DMS 273 (cell line): ENCODE measurements at regions not wholly inside any gene's neighbourhood (a gene's known extent, or its start where the extent isn't known, plus 50 kb on each side); places are given as distances from the start of the nearest gene placed in this dataset.
"Not testable (repeated sequence)": the region's sequence is repeated elsewhere in the genome, so short reads cannot be mapped to it uniquely, and the experiment has no call there.

Source experiments
- DNase-seq: peaks from one replicate; lab custom pipeline; 2025; ENCODE audit not compliant: unreplicated experiment; lab: John Stamatoyannopoulos, UW

DNA sequence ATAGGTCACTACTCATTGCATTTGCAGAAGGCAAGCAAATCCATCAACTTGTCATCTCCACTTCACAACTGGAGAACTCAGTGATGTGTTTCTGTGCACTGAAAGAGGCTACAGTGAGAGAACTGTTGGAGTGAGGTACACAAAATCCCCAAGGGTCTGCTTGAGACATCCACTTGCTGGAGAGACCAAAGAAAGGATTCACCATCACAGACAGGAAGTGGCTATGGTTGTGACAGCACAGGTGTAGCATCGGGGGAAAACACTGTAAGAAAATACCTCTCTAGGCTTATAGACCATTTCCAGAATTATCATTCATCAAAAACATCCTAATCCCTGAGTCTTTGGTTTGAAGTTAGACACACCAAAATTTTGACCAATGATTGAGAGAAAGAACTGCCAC, 201.3 kb upstream of the OR4E1 start:
- DNase-seq: no peak

DNA sequence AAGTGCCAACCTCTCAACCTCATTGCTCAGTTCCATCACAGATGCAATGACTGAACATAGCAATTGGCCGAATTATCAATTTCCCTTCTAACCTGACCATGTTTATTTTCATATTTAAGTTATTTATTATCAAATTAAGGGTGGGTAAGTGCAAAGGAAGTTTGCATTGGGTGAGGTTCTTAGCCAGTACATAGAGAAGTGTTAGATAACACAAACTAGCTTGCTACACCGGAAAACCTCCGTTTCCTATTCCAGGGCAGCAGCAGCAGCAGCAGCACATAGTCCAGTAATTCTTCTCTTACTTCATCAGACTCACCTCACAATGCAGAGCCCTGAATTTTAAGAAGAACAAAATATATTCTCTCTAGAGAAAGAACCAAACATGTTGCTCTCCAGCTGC, 200.5 kb upstream of the OR4E1 start:
- DNase-seq: no peak

DNA sequence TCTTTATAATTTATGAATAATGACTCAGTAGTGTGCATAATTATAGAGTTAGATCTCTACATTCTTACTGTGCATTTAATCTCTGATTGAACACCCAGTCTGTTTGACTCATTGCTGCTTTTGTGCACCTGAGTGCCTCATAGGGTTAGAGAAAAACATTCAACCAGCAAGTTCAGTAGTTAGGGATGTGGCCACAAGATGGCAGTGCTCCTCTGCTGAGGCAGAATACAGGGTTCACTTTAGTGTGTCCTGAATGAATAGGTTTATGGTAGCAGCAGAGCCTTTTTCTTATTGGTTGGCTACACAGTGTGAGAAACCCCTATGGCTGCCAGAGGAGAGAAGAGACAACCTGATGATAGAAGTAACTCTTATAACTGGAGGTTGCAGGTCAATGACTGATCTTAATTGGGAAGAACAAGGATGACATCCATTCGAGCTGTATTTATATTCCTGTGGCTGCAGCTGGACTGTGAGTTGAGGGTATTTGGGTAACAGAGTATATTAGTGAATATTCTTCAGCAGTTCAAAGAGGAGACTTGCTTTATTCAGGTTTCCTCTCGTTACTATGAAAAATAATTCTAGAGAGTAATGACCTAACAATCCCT, 194.9 kb upstream of the OR4E1 start:
- DNase-seq: peak; percentile 59

DNA sequence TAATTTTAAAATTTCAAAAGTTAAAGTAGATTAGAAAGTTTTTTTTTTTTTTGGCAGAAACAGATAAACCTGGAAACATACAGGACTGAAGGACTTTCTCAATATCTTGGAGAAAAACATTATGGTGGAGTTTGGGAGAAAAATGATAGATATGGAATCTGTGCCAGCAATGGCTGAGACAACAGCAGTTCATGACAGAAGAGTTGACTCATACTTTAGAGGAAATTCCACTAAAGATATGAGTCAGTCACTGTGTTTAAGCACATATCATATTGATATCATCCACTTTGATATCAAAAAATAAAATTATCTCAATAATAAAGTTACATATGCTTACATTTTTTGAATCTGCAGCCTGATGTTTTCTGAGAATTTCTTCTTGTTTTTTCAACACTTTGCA, 193.9 kb upstream of the OR4E1 start:
- DNase-seq: no peak

DNA sequence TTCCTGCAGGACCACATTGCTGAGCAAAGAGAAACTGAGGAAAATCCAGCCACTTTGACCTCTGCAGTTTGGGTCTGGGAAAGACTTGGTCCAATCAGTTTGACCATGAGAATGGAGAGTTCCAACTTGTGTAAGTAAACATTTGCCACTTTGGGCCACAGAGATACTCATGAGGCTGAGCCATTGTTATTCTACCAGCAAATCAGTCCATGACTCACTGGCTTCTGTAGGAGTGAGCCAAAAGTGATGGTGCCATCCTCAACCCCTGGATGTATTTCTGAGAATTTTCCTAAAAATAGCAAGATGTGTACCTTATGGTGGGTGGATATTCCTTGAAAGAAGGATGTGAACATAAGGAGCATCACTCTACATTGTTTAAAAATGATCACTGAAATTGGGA, 192.9 kb upstream of the OR4E1 start:
- DNase-seq: no peak

DNA sequence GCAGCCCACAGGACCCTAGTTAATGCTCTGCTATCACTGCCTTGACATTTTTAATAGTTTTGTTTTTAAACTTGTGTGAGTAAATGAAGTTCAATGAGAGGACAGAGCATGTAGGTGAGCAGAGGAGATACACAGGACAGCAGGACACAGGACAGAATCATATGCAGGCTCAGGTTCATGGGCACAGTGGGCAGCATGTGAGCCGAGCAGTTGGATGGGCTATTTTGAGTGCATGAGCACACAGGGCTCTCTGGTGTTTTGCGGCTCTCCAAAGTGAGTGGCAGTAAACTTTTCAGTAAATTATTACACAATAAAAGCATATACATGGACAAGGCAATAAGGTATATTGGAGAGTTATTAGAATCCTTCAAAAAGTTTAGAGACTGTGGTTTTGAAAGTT, 189.7 kb upstream of the OR4E1 start:
- DNase-seq: no peak

DNA sequence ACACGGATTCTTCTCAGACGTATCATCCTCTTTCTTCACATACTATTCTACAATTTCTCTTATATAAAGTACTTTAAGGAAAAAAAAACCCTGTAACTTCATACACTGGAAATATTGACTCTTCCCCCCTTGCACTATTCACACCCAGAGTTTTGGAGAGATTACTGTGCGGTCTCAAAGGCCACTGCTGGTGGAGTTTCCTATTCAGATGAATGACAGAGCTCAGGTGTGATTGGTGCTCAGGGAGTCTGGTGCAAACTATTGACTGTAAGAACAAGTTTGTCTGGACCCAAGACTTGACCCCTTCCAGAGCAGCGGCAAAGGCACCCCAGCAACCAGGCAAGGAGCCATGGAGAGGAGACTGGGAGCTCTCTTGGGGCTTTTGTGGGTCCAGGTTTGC, 187.5 kb upstream of the OR4E1 start:
- no peak for DNase-seq

DNA sequence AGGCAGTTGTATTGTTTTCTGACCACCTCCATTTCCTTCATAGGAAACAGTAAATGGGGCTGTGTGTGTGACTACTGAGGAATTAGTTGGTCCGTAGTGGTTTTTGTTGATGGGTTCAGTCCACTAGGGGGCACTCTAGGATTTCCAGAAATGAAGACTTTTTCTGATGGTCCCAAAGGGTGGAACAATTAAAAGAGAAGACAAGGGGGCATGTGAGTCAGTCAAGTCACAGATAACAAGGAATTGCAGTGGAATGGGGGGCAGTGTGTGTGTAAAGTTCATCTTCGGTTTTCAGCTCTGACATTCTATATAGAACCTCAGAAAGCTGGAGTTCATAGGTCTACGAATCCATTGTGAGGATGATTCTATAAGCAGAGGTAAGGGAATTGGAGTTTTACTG, 186.6 kb upstream of the OR4E1 start:
- DNase-seq: peak; percentile 18

DNA sequence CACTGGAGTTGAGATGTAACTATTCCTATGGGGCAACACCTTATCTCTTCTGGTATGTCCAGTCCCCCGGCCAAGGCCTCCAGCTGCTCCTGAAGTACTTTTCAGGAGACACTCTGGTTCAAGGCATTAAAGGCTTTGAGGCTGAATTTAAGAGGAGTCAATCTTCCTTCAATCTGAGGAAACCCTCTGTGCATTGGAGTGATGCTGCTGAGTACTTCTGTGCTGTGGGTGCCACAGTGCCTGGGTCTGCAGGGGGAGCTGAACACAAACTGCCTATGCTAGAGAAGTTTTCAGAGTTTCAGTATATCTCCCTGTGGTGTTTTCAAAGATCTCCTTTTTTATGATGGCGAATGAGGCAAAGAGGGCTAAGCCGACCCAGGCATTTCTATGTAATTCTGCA, 179.2 kb upstream of the OR4E1 start:
- no peak for DNase-seq

DNA sequence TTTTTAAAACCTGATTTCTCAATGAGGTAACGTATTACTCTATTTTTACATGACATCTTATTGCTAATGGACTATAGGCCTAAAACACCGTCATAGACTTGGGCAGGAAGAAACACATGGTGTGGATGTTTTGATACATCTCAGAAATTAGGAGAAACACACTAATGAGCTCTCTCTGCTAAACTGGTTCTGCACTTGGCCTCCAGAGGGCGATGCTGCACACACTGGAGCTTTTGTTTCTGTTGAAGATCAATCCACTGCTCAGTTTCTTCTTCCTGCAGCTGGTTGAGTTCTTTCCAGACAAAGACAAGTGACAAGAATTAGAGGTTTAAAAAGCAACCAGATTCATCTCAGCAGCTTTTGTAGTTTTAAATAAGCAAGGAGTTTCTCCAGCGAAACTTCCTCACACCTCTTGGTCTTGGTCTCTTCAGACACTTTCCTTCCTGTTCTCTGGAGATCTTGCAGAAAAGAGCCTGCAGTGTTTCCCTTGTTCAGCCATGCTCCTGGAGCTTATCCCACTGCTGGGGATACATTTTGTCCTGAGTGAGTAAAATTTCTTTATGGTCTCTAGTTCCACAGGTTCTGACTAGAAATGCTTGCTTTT, 178.5 kb upstream of the OR4E1 start:
- peak; percentile 49 for DNase-seq

DNA sequence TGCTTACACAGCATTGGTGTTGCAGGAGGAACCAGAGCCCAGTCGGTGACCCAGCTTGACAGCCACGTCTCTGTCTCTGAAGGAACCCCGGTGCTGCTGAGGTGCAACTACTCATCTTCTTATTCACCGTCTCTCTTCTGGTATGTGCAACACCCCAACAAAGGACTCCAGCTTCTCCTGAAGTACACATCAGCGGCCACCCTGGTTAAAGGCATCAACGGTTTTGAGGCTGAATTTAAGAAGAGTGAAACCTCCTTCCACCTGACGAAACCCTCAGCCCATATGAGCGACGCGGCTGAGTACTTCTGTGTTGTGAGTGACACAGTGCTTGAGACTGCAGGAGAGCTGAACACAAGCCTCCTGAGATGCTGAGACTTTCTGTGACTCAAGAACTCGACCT, 173.3 kb upstream of the OR4E1 start:
- not testable (repeated sequence) for DNase-seq

DNA sequence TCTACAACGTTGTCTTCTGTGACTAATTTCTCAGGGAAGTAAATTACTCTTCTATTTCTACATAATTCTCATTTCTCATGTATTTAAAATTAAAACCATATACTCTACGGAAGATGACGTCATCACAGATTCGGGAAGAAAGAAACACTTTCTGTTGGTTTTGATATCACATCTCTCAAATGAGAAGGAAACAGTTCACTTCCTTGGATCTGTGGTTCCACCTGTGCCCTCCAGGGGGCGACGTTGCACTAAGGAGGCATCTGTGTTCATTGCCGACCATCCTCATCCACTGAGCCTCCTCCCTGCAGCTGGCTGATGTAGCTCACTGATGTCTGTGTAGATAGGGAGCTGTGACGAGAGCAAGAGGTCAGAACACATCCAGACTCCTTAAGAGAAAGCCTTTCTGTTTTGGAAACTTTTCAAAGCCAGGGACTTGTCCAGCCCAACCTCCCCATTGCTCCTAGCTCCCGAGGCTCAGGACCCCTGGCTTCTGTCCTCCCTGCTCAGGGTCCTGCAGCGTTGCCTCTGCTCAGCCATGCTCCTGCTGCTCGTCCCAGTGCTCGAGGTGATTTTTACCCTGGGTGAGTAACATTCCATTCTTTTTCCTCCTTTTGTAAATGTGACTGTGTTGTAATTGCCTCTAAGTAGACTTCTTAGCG, 172.7 kb upstream of the OR4E1 start:
- DNase-seq: peak; percentile 52

DNA sequence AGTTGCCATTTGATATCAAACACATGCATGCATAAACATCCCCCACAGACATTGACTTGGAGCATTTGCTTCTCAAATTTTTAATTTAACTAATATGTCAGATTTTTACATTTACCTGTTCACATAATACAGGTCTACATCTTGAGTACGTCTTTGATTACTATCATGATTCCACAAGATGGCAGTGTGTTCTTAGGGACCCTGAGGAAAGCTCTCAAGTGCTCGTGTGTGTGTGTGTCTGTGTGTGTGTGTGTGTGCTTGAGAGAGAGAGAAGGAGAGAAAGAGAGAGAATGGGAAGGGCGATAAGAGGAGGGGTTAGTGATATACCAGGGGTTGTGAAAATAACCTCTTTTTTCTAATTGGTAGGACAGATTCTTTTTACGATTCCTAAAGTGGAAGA, 167.1 kb upstream of the OR4E1 start:
- DNase-seq: no peak

DNA sequence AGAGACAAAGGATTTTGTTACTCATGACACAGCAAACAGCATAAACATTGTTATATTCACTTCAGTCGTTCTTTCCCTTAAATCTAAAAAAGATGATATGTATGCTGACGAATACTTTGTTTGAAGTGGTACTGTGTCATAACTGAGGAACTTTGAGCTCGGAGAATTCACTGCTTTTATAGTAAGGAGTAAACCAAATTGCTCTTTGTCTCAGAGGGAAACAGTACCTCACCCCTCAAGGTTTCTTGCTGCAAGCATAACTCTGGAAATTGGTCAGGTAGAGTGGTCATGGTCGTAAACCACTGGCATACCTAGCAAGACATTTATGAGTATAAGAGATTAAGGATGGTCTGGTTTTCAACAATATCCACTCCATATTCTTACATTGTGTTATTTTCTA, 160.2 kb upstream of the OR4E1 start:
- no peak for DNase-seq

DNA sequence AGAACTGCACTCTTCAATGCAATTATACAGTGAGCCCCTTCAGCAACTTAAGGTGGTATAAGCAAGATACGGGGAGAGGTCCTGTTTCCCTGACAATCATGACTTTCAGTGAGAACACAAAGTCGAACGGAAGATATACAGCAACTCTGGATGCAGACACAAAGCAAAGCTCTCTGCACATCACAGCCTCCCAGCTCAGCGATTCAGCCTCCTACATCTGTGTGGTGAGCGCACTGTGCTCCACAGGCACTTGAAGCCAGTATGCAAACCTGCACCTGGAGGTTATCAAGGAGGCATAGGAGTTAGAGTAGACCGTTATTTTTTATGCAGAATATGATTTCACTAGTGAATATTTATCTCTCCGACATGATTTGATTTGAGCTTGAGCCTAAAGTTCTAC, 152.2 kb upstream of the OR4E1 start:
- no peak for DNase-seq

DNA sequence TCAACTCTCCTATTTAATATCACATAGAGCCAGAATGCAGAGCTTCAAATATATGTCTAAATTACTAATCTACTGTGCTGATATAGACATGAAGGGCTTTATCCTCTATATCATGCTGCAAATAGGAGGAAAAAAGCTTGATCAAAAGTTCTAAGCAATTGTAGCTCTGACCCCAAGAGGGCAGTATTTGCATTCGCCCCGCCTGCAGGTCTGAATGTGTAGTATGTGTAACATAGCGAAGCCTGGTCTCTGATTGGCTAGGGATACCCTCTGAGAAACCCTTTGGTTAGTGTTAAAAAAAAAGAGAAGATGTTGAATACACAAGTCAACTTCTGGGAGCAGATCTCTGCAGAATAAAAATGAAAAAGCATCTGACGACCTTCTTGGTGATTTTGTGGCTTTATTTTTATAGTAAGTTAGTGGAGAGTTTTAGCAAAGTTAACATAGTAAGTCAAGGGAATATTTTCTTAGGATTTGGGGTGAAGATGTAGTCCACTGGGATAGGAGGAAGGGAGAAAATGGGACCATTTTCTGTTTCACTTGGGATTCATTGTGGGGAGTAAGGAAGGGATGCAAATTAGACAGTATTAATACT, 151.6 kb upstream of the OR4E1 start:
- peak; percentile 48 for DNase-seq

DNA sequence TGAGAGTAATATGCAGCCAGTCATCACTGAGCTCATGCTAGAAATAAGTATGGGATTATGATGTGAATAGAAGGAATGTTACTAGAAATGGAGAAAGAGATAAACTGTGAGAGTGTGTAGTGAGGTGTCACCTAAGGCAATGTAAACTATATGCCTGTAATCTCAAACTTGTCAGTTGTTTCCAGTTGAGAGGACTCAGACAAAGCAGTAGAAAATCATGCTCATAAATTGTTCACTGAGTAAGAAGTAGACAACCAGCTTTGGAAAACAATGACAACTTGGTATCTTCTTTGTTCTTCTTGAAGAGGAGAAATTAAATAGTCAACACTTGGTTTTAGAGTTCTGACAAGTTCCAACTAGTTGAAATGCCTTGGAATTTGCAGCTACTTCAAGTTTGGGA, 148.5 kb upstream of the OR4E1 start:
- no peak for DNase-seq

DNA sequence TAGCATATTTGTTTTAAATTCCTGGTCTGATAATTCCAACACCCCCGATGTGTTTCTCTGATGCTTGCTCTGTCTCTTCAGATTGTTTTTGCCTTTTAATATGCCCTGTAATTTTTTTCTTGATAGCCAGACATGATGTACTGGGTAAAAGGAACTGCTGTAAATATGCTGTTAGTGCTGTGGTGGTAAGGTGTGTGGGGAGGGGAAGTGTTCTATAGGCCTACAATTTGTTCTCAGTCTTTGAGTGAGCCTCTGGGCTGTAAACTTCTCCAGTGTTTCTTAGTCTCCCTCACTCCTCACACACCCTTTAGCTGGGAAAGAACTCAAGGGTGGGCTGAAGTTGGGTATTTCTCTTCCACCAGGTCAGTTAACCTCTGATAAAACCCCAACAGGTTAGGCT, 147.0 kb upstream of the OR4E1 start:
- DNase-seq: no peak

DNA sequence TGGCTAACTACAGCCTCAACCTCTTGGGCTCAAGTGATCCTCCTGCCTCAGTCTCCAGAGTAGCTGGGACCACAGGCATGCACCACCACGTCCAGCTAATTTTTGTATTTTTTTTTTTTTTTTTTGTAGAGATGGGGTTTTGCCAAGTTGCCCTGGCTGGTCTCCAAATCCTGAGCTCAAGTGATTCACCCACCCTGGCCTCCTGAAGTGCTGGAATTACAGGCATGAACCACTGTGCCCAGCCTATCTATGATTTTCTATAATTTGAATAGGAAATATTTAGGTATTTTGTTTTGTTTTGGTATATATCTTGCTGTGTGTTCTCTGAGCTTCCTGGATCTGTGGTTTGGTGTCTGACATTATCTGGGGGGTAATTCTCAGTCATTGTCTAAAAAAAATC, 146.3 kb upstream of the OR4E1 start:
- DNase-seq: not testable (repeated sequence)

DNA sequence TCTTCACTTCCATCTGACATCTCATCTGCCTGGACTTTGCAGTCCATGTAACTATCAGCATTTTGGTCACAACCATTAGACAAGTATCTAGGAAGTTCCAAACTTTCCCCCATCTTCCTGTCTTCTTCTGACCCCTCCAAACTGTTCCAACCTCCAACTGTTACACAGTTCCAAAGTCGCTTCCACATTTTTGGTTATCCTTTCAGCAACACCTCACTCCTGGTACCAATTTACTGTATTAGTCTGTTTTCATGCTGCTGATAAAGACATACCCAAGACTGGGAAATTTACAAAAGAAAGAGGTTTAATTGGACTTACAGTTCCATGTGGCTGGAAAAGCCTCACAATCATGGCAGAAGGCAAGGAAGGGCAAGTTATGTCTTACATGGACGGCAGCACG, 143.4 kb upstream of the OR4E1 start:
- DNase-seq: not testable (repeated sequence)

DNA sequence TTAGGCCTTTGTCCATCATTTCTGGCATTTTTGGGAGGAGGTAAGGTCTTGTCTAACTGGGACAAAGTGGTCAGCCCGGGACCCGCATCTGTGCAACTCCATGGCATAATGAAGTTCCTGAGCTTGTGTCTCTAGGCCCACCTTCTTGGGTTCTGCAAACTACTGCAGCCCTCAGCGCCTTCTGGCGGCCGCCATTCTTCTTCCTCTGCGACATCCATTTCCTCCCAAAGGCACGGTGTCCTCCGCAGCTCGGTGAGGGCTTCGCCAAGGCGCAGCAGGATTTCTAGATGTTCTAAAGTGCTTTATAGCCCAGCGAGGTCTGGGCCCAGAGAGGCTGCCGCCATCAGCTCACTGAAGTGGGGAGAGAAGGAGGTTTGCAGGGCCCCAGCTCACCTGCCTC, 134.4 kb upstream of the OR4E1 start:
- DNase-seq: no peak

DNA sequence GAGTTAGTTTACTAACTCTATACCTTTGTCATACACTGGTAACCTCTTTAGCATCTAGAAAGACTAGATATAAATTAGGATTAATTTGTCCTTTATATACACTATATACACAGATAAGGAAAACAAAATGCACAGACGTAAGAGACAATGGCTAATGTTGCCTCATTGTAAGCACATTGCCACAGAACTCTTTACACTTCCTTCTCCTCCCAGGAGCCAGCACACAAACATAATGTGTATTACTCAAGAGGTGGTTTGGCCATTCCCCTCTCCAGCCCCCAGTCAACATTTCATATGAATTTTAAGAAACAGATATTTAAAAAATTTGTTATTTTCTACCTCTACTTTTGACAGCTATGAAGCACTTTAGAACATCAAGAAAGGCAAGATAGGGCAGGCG, 131.4 kb upstream of the OR4E1 start:
- no peak for DNase-seq
